ENCODE measurements at regions not wholly inside any gene's neighbourhood (a gene's known extent, or its start where the extent isn't known, plus 50 kb on each side); places are given as distances from the start of the nearest gene placed in this dataset.

DNA sequence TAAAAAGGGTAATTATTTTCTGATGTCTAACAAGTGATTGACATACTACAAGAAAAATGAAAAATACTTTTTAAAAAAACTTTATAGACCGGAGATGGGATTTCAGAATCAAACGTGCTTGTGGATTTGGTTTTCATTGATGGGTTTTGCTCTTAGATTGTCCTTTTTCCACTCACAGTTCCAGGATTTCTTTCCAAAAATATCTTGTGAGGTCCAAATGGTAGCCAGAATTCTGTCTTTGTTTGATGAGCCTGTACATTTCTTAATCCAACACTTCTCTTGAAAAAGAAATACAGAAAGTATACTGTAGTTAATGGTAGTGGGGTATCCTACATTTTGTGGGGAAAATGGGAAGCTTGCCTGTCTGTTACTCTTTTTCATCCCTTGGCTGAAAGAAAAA is 329.3 kb downstream of the KCNJ2 start:
- TF ChIP-seq RAD21 (IDR thresholded peaks at IDR 0.05; ENCODE audit: low read depth) (no peak), TCF12 (IDR thresholded peaks at IDR 0.05; ENCODE audit: low read depth) (no peak), CEBPB (IDR thresholded peaks at IDR 0.05) (no peak), FOXM1 (IDR thresholded peaks at IDR 0.05; ENCODE audit: borderline replicate concordance, low read depth) (no peak), ZBTB7A (IDR thresholded peaks at IDR 0.05; ENCODE audit: low read depth) (no peak), EGR1 (IDR thresholded peaks at IDR 0.05) (no peak), USF1 (IDR thresholded peaks at IDR 0.05) (no peak), TEAD4 (IDR thresholded peaks at IDR 0.05) (no peak), NFIC (IDR thresholded peaks at IDR 0.05) (no peak), YY1 (IDR thresholded peaks at IDR 0.05; ENCODE audit: low read depth) (no peak), TAF1 (IDR thresholded peaks at IDR 0.05; ENCODE audit: low read depth) (no peak), EP300 (IDR thresholded peaks at IDR 0.05; ENCODE audit: borderline replicate concordance) (no peak), CREB1 (IDR thresholded peaks at IDR 0.05; ENCODE audit: low read depth) (no peak)
- TF ChIP-seq, protein P1, sequence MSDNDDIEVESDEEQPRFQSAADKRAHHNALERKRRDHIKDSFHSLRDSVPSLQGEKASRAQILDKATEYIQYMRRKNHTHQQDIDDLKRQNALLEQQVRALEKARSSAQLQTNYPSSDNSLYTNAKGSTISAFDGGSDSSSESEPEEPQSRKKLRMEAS (IDR thresholded peaks at IDR 0.05): no peak
- TF ChIP-seq, protein P2, sequence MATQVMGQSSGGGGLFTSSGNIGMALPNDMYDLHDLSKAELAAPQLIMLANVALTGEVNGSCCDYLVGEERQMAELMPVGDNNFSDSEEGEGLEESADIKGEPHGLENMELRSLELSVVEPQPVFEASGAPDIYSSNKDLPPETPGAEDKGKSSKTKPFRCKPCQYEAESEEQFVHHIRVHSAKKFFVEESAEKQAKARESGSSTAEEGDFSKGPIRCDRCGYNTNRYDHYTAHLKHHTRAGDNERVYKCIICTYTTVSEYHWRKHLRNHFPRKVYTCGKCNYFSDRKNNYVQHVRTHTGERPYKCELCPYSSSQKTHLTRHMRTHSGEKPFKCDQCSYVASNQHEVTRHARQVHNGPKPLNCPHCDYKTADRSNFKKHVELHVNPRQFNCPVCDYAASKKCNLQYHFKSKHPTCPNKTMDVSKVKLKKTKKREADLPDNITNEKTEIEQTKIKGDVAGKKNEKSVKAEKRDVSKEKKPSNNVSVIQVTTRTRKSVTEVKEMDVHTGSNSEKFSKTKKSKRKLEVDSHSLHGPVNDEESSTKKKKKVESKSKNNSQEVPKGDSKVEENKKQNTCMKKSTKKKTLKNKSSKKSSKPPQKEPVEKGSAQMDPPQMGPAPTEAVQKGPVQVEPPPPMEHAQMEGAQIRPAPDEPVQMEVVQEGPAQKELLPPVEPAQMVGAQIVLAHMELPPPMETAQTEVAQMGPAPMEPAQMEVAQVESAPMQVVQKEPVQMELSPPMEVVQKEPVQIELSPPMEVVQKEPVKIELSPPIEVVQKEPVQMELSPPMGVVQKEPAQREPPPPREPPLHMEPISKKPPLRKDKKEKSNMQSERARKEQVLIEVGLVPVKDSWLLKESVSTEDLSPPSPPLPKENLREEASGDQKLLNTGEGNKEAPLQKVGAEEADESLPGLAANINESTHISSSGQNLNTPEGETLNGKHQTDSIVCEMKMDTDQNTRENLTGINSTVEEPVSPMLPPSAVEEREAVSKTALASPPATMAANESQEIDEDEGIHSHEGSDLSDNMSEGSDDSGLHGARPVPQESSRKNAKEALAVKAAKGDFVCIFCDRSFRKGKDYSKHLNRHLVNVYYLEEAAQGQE (IDR thresholded peaks at IDR 0.05; ENCODE audit: low read depth): no peak

GRCh38 chr17:70499067-70499786 is 329.9 kb downstream of the KCNJ2 start:
- TF ChIP-seq FOXM1 (IDR thresholded peaks at IDR 0.05; ENCODE audit: borderline replicate concordance, low read depth): no peak
- TF ChIP-seq TEAD4 (IDR thresholded peaks at IDR 0.05): no peak
- TF ChIP-seq NFIC (IDR thresholded peaks at IDR 0.05): no peak
- no peak for TF ChIP-seq RAD21 (IDR thresholded peaks at IDR 0.05; ENCODE audit: low read depth)
- TF ChIP-seq CREB1 (IDR thresholded peaks at IDR 0.05; ENCODE audit: low read depth): no peak
- TF ChIP-seq ZBTB7A (IDR thresholded peaks at IDR 0.05; ENCODE audit: low read depth): no peak
- TF ChIP-seq, protein P2 (IDR thresholded peaks at IDR 0.05; ENCODE audit: low read depth): no peak
- TF ChIP-seq, protein P1 (IDR thresholded peaks at IDR 0.05): no peak
- TF ChIP-seq EGR1 (IDR thresholded peaks at IDR 0.05): no peak

DNA sequence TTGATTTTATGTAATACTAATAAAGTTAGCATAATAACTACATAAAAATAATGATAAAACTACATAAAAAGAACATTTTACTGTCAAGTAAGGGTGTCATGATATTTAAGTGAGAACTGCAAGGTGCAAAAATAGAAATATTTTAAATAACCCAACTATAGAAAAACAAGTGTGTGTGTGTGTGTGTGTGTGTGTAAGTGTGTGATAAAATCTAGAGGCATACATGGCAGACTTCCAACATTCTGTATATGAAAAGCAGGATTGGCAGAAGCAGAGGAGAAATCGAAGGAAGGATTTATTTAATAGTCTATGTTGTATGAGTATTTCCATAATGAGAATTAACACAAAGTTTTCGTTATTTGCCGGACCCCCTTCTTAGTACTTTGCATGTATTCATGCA is 334.1 kb downstream of the KCNJ2 start:
- TF ChIP-seq TEAD4 (IDR thresholded peaks at IDR 0.05): no peak
- no peak for TF ChIP-seq EP300 (IDR thresholded peaks at IDR 0.05; ENCODE audit: borderline replicate concordance)
- TF ChIP-seq USF1 (IDR thresholded peaks at IDR 0.05): no peak
- no peak for TF ChIP-seq NFIC (IDR thresholded peaks at IDR 0.05)
- TF ChIP-seq, protein P1 (IDR thresholded peaks at IDR 0.05): no peak
- no peak for TF ChIP-seq TAF1 (IDR thresholded peaks at IDR 0.05; ENCODE audit: low read depth)
- TF ChIP-seq CEBPB (IDR thresholded peaks at IDR 0.05): no peak
- TF ChIP-seq RAD21 (IDR thresholded peaks at IDR 0.05; ENCODE audit: low read depth): no peak
- no peak for TF ChIP-seq ZBTB7A (IDR thresholded peaks at IDR 0.05; ENCODE audit: low read depth)
- no peak for TF ChIP-seq YY1 (IDR thresholded peaks at IDR 0.05; ENCODE audit: low read depth)
- TF ChIP-seq CREB1 (IDR thresholded peaks at IDR 0.05; ENCODE audit: low read depth): no peak
- TF ChIP-seq, protein P2 (IDR thresholded peaks at IDR 0.05; ENCODE audit: low read depth): no peak
- TF ChIP-seq EGR1 (IDR thresholded peaks at IDR 0.05): no peak
- TF ChIP-seq FOXM1 (IDR thresholded peaks at IDR 0.05; ENCODE audit: borderline replicate concordance, low read depth): no peak
- no peak for TF ChIP-seq TCF12 (IDR thresholded peaks at IDR 0.05; ENCODE audit: low read depth)

- TF ChIP-seq, protein P1 (IDR thresholded peaks at IDR 0.05): no peak
- TF ChIP-seq USF1 (IDR thresholded peaks at IDR 0.05): no peak
- no peak for TF ChIP-seq FOXM1 (IDR thresholded peaks at IDR 0.05; ENCODE audit: borderline replicate concordance, low read depth)
- no peak for TF ChIP-seq NFIC (IDR thresholded peaks at IDR 0.05)
- TF ChIP-seq, protein P2 (IDR thresholded peaks at IDR 0.05; ENCODE audit: low read depth): no peak
- TF ChIP-seq TCF12 (IDR thresholded peaks at IDR 0.05; ENCODE audit: low read depth): no peak
- no peak for TF ChIP-seq CREB1 (IDR thresholded peaks at IDR 0.05; ENCODE audit: low read depth)
- no peak for TF ChIP-seq EGR1 (IDR thresholded peaks at IDR 0.05)
- no peak for TF ChIP-seq TEAD4 (IDR thresholded peaks at IDR 0.05)
- TF ChIP-seq CEBPB (IDR thresholded peaks at IDR 0.05): no peak
- no peak for TF ChIP-seq YY1 (IDR thresholded peaks at IDR 0.05; ENCODE audit: low read depth)
- no peak for TF ChIP-seq RAD21 (IDR thresholded peaks at IDR 0.05; ENCODE audit: low read depth)
- TF ChIP-seq TAF1 (IDR thresholded peaks at IDR 0.05; ENCODE audit: low read depth): no peak
Observed at GRCh38 chr17:70510288-70510687, 341.0 kb downstream of the KCNJ2 start.
